Dermis blood vessel endothelial cell (primary cell): ENCODE measurements at regions not wholly inside any gene's neighbourhood (a gene's known extent, or its start where the extent isn't known, plus 50 kb on each side); places are given as distances from the start of the nearest gene placed in this dataset.

Experiments used
- DNase-seq: peaks from one replicate; pipeline ENCODE4 v3.0.0; 2010

DNA sequence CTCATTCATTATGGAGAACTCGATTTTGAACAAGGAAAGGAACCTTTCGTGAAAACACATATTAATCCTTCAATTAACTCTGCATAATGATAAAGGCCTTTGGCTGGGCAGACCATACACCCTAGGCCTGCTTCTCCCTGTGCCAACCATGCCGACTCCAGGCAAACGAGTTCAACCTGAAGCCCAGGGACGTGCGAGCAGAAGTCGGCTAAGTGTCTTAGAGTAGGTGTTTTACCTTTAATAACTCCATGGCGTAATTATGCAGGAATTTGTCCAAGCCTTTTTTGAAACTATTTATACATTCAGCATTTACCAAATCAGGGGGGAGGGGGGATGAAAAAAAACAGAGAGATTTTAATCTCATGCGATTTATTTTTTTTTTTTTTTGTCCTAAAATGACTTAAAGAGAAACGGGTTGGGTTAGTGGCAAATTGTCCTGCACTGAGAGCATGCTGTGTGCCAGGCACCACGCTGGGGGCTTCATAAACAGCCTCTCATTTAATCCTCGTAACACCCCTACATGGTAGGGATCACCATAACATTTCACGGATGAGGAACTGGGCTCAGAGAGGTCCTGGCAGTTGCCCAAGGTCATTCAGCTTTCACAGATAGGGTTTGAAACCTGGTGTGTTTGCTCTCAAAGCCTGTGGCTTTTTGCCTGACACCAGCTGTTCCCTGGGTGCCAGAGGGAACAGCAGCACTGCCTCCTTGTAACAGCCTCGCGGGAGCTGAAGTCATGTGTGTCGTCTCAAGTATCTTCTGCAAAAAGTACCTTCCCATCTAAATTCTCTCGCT lies 423.9 kb downstream of the MN1 start:
- no peak for DNase-seq

- DNase-seq, result no peak
Observed at GRCh38 chr22:27378311-27378800, 423.2 kb downstream of the MN1 start.

GRCh38 chr22:27378995-27379394 lies 422.6 kb downstream of the MN1 start:
- no peak for DNase-seq

GRCh38 chr22:27380855-27381254 lies 420.7 kb downstream of the MN1 start:
- no peak for DNase-seq

GRCh38 chr22:27381552-27381951 lies 420.0 kb downstream of the MN1 start:
- no peak for DNase-seq

- no peak for DNase-seq
Observed at GRCh38 chr22:27381960-27382742, 419.4 kb downstream of the MN1 start.

GRCh38 chr22:27382947-27383346 lies 418.6 kb downstream of the MN1 start:
- no peak for DNase-seq

GRCh38 chr22:27383896-27384295 lies 417.7 kb downstream of the MN1 start:
- no peak for DNase-seq

DNA sequence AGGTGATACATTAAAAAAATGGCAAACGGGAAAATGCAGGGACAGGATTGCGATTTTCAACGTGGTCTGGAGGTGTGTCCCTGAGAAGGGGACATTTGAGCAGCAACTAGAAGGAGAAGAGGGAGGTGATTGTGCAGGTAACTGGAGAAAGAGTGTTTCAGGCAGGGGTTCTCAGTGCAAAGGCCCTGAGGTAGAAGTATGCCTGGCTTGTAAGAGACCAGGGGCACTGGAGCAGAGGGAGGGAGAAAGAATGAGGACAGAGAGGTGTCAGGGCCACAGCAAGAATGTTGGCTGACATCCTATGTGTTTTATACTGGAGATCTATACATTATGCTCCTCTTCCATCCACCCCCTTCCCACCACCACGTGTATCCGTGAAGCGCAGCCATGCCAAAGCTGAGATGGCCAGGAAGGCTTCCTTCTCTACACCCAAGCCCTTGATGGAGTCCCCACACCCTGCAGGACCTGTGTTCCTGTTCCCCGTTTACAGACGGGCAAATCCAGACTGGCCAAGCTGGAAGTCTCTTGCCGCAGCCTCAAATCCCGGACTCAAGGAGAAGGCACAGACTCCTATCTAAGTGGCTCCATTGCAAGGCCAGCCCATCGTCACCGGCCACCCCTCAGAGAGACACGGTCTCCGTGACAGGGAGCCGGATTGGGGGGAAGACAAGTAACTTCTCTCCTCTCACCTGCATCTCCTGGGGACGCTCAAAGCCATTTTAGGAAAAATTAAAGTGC lies 416.1 kb downstream of the MN1 start:
- no peak for DNase-seq

DNA sequence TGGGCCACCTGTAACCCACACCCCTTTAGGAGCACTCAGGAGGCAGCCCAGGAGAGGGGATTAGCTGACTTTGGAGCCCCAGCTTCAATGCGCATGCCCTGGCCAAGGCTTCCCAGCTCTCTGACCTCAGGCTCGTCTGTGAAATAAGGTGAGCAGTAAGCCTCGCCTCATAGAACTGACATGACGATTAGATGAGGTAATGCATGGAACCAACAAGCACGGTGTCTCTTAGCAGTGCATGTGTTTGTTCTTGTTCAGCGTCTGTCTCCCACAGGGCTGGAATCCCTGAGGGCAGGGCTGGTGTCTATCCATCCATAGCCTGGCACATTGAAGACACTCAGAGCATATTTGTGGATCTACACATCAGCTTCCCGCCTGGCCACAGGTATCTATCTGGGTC lies 415.4 kb downstream of the MN1 start:
- no peak for DNase-seq

DNA sequence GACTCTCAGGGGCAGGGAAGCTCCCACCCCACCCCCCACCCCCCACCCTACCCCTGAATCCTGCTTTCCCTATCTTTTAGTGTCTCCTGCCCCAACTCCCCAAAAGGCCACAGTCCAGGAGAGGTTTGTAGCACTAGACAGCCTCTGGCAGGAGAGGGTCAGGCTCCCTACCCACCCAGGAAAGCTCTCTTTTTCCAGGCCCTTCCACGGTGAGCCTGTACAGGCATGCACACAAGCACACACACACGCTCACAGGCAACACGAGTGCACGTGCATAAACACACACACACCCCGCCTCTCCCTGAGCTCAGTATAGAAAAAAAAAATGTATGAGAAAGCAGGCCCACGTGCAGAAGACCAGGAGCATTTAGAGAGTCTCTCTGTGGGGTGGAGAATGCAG lies 414.0 kb downstream of the MN1 start:
- DNase-seq, result no peak

DNA sequence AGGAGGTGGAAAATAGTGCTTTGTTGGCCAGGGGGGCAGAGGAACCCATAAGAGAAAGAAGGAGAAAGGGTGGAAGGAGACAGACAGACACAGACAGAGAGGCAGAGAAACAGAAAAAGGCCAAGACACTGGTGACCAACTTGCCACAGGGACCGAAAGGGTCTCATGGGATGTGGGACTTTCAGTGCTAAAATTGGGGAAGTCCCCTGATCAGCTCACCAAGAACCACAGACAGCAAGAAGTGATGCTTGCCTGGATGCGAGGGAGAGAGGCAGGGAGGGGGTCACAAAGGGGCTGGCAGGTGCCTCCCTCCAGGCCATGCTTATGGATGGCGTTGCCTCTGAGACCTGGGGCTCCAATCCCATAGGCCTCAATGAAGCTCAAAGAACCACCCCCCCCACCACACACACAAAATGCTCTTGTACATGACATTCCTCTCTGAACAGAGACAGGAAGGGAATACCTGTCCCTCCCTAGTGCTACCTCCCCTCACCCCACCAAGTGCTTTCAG lies 413.4 kb downstream of the MN1 start:
- DNase-seq, result no peak

GRCh38 chr22:27389727-27390075 lies 411.9 kb downstream of the MN1 start:
- DNase-seq, result no peak

- DNase-seq, result no peak
Observed at GRCh38 chr22:27391092-27391770, 410.3 kb downstream of the MN1 start.

- no peak for DNase-seq
Observed at GRCh38 chr22:27393371-27393770, 408.2 kb downstream of the MN1 start.

DNA sequence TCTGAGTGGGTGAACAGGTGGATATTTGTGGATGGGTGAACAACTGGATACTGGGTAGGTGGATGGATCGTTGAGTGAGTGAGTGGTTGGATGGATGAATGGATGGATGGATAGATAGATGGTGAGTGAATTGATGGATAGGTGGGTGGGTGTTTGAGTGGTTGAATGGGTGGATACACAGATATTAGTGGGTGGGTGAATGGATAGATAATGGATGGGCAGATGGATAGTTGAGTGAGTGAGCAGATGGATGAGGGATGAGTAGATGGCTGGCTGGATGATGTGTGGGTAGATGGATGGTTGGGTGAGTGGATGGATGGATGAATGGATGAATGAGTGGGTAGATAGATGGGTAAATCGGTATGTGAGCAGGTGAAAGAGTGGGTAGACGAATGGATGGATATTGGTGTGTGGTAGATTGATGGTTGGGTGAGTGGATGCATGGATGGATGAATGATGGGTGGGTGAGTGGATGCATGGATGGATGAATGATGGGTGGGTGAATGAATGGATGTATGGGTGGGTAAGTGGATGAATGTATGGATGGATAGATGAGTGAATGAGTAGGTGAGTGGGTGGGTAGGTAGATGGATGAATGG lies 406.7 kb downstream of the MN1 start:
- DNase-seq, result no peak

- no peak for DNase-seq
Observed at GRCh38 chr22:27397036-27397953, 404.3 kb downstream of the MN1 start.

- no peak for DNase-seq
Observed at GRCh38 chr22:27397954-27398342, 403.6 kb downstream of the MN1 start.

- no peak for DNase-seq
Observed at GRCh38 chr22:27399161-27399560, 402.4 kb downstream of the MN1 start.

- no peak for DNase-seq
Observed at GRCh38 chr22:27400811-27401210, 400.7 kb downstream of the MN1 start.

DNA sequence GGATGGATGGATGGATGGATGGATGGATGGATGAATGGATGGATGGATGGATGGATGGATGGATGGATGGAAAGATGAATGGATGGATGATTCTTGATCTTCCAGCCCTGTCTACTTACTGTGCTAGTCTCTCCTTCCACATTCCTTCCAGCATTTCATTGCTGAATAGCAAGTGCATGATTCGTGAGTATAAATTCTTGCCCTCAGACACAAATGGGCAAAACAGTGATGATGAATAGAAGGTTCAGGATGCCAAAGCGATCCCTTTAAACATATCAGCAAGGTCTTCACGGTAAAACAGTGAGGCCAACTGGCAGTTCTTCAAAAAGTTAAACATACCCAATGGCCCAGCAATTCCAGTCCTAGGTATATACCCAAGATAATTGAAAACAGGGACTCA lies 400.2 kb downstream of the MN1 start:
- no peak for DNase-seq
